ENCODE measurements at regions not wholly inside any gene's neighbourhood (a gene's known extent, or its start where the extent isn't known, plus 50 kb on each side); places are given as distances from the start of the nearest gene placed in this dataset.
A peak's percentile ranks its signal among the peaks of the same experiment; 100 is the strongest.

DNA sequence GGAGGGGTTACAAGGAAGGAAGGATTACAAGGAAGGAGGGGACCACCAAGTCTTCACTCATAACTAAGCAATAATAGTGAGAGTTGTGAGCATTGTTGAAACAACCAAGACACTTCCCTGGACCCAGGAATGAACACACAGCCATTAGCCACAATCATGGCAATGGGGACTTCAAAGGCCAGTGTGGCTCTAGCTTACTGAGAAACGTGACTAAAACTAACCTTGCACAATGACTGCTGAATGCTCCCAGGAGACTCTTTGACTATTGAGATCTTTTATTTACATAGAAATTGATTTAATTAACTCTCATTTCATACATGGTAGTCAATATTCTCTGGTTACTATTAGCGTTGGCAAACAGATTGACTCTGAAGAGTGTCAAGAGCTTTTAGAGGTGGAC is 263.0 kb upstream of the SOX5 start:
- no peak overlapping the region for H3K4me3 ChIP-seq (ENCODE audit: low read length)
- H3K4me1 ChIP-seq (ENCODE audit: low read length), result peaks cover 18% of the 10 kb centered on the region
- TF ChIP-seq EZH2phosphoT487 (IDR thresholded peaks at IDR 0.05; ENCODE audit: low read depth), result no peak
- TF ChIP-seq, protein P1, sequence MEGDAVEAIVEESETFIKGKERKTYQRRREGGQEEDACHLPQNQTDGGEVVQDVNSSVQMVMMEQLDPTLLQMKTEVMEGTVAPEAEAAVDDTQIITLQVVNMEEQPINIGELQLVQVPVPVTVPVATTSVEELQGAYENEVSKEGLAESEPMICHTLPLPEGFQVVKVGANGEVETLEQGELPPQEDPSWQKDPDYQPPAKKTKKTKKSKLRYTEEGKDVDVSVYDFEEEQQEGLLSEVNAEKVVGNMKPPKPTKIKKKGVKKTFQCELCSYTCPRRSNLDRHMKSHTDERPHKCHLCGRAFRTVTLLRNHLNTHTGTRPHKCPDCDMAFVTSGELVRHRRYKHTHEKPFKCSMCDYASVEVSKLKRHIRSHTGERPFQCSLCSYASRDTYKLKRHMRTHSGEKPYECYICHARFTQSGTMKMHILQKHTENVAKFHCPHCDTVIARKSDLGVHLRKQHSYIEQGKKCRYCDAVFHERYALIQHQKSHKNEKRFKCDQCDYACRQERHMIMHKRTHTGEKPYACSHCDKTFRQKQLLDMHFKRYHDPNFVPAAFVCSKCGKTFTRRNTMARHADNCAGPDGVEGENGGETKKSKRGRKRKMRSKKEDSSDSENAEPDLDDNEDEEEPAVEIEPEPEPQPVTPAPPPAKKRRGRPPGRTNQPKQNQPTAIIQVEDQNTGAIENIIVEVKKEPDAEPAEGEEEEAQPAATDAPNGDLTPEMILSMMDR (IDR thresholded peaks at IDR 0.05; ENCODE audit: low read depth, low read length), result no peak
- no peaks in the 10 kb centered on the region for H3K9me3 ChIP-seq (ENCODE audit: insufficient read depth, low read length)
- peaks cover 58% of the 10 kb centered on the region for H4K20me1 ChIP-seq (ENCODE audit: insufficient read depth, low read length)
- H3K79me2 ChIP-seq (ENCODE audit: low read length), result peaks cover 63% of the 10 kb centered on the region
- no peak overlapping the region for H3K27ac ChIP-seq (ENCODE audit: low read length)
- no peaks in the 10 kb centered on the region for H3K27me3 ChIP-seq (ENCODE audit: low read depth, low read length)
- peak overlapping the region; percentile 36; the same call in 1 of the 2 replicates for H3K4me2 ChIP-seq (ENCODE audit: low read length)
- H2AFZ ChIP-seq (ENCODE audit: low read depth, low read length), result no peak overlapping the region
- H3K36me3 ChIP-seq (replicated peaks; ENCODE audit: low read depth, low read length), result peaks cover 39% of the 10 kb centered on the region
- no peak overlapping the region for H3K9ac ChIP-seq (ENCODE audit: low read length)

DNA sequence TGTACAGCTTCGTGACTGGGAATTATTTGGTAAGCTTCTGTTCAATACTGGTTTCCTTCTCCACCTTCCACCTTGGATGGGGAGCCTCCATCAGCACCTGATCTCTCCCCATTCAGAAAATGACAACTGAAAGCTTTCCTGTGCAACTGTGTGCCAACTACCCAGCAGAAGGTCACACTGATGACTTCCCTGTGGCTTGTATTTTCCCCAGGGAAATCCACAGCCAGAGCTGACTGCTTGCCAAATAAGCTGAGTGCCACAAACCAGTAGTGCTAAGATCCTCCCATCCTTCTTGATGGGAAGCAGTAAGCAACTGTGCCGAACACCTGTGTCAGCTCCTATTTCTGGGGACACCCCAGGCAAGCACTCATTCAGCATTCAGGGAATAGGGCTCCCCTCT is 257.2 kb upstream of the SOX5 start:
- peaks cover 27% of the 10 kb centered on the region for H3K4me1 ChIP-seq (ENCODE audit: low read length)
- no peak for TF ChIP-seq EZH2phosphoT487 (IDR thresholded peaks at IDR 0.05; ENCODE audit: low read depth)
- TF ChIP-seq, protein P1 (IDR thresholded peaks at IDR 0.05; ENCODE audit: low read depth, low read length), result no peak

DNA sequence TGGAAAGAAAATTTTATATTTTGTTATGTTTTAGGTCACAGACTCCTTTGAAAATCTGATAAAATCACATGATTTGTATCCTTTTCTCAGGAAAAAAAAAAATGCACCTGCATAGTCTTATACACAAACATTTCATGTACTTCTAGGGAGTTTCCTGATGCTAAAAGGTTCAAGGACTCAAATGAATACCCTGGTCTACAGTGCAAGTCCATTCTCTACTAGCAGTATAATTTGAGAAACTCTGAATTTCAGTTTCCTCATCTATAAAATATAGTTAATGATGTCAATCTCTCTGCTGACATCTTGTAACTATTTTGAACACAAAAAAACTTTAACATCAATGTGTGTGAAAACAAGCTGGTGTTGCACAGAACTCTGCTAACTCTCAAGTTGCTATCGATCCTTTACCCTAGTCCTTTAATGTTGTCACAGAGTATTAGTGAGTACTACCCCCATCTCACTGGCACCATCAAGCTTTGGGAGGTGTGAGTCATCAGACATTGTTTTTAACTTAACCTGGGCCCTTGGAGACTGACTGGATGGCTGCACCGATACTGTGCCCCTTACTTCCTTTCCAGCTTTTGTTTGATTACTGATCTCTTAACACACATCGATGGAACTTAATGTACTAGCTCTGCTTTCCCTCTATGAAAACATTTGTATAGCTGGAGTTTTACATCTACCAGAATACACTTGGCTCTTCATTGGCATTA is 251.9 kb upstream of the SOX5 start:
- Histone ChIP-seq H3K4me2 (ENCODE audit: low read length) (peak overlapping the region; percentile 57), H2AFZ (ENCODE audit: low read depth, low read length) (no peak overlapping the region)
- no peak for TF ChIP-seq EZH2phosphoT487 (IDR thresholded peaks at IDR 0.05; ENCODE audit: low read depth)
- TF ChIP-seq, protein P1 (IDR thresholded peaks at IDR 0.05; ENCODE audit: low read depth, low read length), result no peak

More for the DNA sequence above, 257.2 kb upstream of the SOX5 start:
- H3K4me2 ChIP-seq (ENCODE audit: low read length), result no peak overlapping the region
- H3K79me2 ChIP-seq (ENCODE audit: low read length), result peaks cover 83% of the 10 kb centered on the region
- H3K36me3 ChIP-seq (replicated peaks; ENCODE audit: low read depth, low read length), result peaks cover 50% of the 10 kb centered on the region
- H4K20me1 ChIP-seq (ENCODE audit: insufficient read depth, low read length), result peaks cover 52% of the 10 kb centered on the region
- H3K4me3 ChIP-seq (ENCODE audit: low read length), result no peak overlapping the region
- H3K27me3 ChIP-seq (ENCODE audit: low read depth, low read length), result no peaks in the 10 kb centered on the region
- no peak overlapping the region for H2AFZ ChIP-seq (ENCODE audit: low read depth, low read length)
- H3K27ac ChIP-seq (ENCODE audit: low read length), result no peak overlapping the region
- H3K9me3 ChIP-seq (ENCODE audit: insufficient read depth, low read length), result no peaks in the 10 kb centered on the region
- no peak overlapping the region for H3K9ac ChIP-seq (ENCODE audit: low read length)

DNA sequence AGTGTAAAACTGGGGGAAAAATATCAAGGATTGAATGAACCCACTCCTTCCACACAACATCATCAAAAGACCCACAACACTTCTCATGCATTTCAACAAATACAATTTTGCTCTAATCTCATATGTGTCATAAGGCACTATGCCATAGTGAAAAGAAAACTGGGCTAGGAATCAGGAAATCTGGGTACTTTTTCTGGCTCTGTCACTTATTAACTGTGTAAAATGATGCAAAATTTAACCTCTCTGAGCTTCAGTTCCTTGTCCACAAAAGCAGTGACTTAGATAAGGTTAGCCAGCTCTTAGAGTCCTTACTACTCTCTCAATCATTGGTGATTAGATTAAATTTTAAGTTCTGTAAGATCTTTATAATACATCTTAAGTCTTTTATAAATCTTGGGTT is 250.5 kb upstream of the SOX5 start:
- H3K36me3 ChIP-seq (replicated peaks; ENCODE audit: low read depth, low read length), result peaks cover 17% of the 10 kb centered on the region
- H4K20me1 ChIP-seq (ENCODE audit: insufficient read depth, low read length), result peaks cover 52% of the 10 kb centered on the region
- H3K27me3 ChIP-seq (ENCODE audit: low read depth, low read length), result no peaks in the 10 kb centered on the region
- H3K4me1 ChIP-seq (ENCODE audit: low read length), result peaks cover 90% of the 10 kb centered on the region
- peak overlapping the region; percentile 79 for H3K27ac ChIP-seq (ENCODE audit: low read length)
- H3K9me3 ChIP-seq (ENCODE audit: insufficient read depth, low read length), result no peaks in the 10 kb centered on the region
- H3K4me2 ChIP-seq (ENCODE audit: low read length), result peak overlapping the region; percentile 57
- peak overlapping the region; percentile 14 for H3K4me3 ChIP-seq (ENCODE audit: low read length)
- H3K79me2 ChIP-seq (ENCODE audit: low read length), result peaks cover 91% of the 10 kb centered on the region
- no peak for TF ChIP-seq EZH2phosphoT487 (IDR thresholded peaks at IDR 0.05; ENCODE audit: low read depth)
- TF ChIP-seq, protein P1 (IDR thresholded peaks at IDR 0.05; ENCODE audit: low read depth, low read length), result no peak
- no peak overlapping the region for H2AFZ ChIP-seq (ENCODE audit: low read depth, low read length)
- H3K9ac ChIP-seq (ENCODE audit: low read length), result peak overlapping the region; percentile 33

More for the DNA sequence above, 251.9 kb upstream of the SOX5 start:
- no peaks in the 10 kb centered on the region for H3K27me3 ChIP-seq (ENCODE audit: low read depth, low read length)
- H3K27ac ChIP-seq (ENCODE audit: low read length), result peak overlapping the region; percentile 79
- H4K20me1 ChIP-seq (ENCODE audit: insufficient read depth, low read length), result peaks cover 61% of the 10 kb centered on the region
- peak overlapping the region; percentile 33; the same call in 1 of the 2 replicates for H3K9ac ChIP-seq (ENCODE audit: low read length)
- H3K4me3 ChIP-seq (ENCODE audit: low read length), result peak overlapping the region; percentile 14
- H3K36me3 ChIP-seq (replicated peaks; ENCODE audit: low read depth, low read length), result peaks cover 17% of the 10 kb centered on the region
- peaks cover 90% of the 10 kb centered on the region for H3K79me2 ChIP-seq (ENCODE audit: low read length)
- no peaks in the 10 kb centered on the region for H3K9me3 ChIP-seq (ENCODE audit: insufficient read depth, low read length)
- H3K4me1 ChIP-seq (ENCODE audit: low read length), result peaks cover 79% of the 10 kb centered on the region

All from OCI-LY3 (cell line).